ENCODE measurements at regions not wholly inside any gene's neighbourhood (a gene's known extent, or its start where the extent isn't known, plus 50 kb on each side); places are given as distances from the start of the nearest gene placed in this dataset.

GRCh38 chr10:117796130-117796745 is 250.5 kb downstream of the RAB11FIP2 start:
- TF ChIP-seq JUN (IDR thresholded peaks at IDR 0.05; ENCODE audit: borderline replicate concordance, insufficient read depth, insufficient read length, low read depth) = no peak
- no peak overlapping the region for H3K27ac ChIP-seq (ENCODE audit: insufficient read depth, low read depth, low read length)
- no peak for FAIRE-seq
- H4K20me1 ChIP-seq (replicated peaks; ENCODE audit: control insufficient read depth, extremely low read depth, insufficient read depth, low read length) = no peaks in the 10 kb centered on the region
- H2AFZ ChIP-seq (ENCODE audit: low read depth, low read length) = no peak overlapping the region
- H3K27me3 ChIP-seq (ENCODE audit: control insufficient read depth in 2 of 2, insufficient read depth in 2 of 2, low read length in 2 of 2) = no peaks in the 10 kb centered on the region
- no peaks in the 10 kb centered on the region for H3K36me3 ChIP-seq (ENCODE audit: control insufficient read depth in 2 of 2, extremely low read depth in 1 of 2, insufficient read depth in 2 of 2, low read length in 2 of 2)
- H3K79me2 ChIP-seq (ENCODE audit: control insufficient read depth, insufficient read depth, low read length) = no peaks in the 10 kb centered on the region
- dilution Hi-C loops (cut with MboI; ENCODE audit: extremely low pct_ligation_motif_present, low sequenced_read_pairs) (no loop called here), intact Hi-C loops (cut with micrococcal nuclease) (no loop called here)
- H3K9me1 ChIP-seq (replicated peaks; ENCODE audit: control insufficient read depth, extremely low read depth, insufficient read depth, low read length) = no peaks in the 10 kb centered on the region
- H3K4me2 ChIP-seq (ENCODE audit: insufficient read depth, low read length) = no peak overlapping the region
- no peak for DNase-seq (ENCODE audit: low read depth, low spot score)
- no peaks in the 10 kb centered on the region for H3K4me1 ChIP-seq (ENCODE audit: control insufficient read depth, extremely low read depth, insufficient read depth, low read length)
- H3K9me3 ChIP-seq (replicated peaks; ENCODE audit: control insufficient read depth, insufficient read depth, low read length) = no peaks in the 10 kb centered on the region
- CTCF ChIA-PET = no interaction called here
- BruUV-seq (replicated peaks) = no TSS peak
- H3K9ac ChIP-seq (replicated peaks; ENCODE audit: extremely low read depth, insufficient read depth, low read length) = no peak overlapping the region
- H3K4me3 ChIP-seq (replicated peaks in 1 of 3; ENCODE audit: insufficient read depth in 1 of 3, low read depth in 1 of 3, low read length in 3 of 3) = no peak overlapping the region
- POLR2A ChIA-PET = no interaction called here

GRCh38 chr10:117797296-117797695 is 249.4 kb downstream of the RAB11FIP2 start:
- FAIRE-seq = no peak
- no peak overlapping the region for H3K27ac ChIP-seq (ENCODE audit: insufficient read depth, low read depth, low read length)
- H3K9me1 ChIP-seq (replicated peaks; ENCODE audit: control insufficient read depth, extremely low read depth, insufficient read depth, low read length) = no peaks in the 10 kb centered on the region
- H3K4me3 ChIP-seq (replicated peaks in 1 of 3; ENCODE audit: insufficient read depth in 1 of 3, low read depth in 1 of 3, low read length in 3 of 3) = no peak overlapping the region
- no peak overlapping the region for H3K4me2 ChIP-seq (ENCODE audit: insufficient read depth, low read length)
- ChIA-PET POLR2A (no interaction called here), CTCF (no interaction called here)
- TF ChIP-seq POLR2AphosphoS5 (IDR thresholded peaks at IDR 0.05; ENCODE audit: insufficient read depth, low read depth, low read length) (no peak), JUN (IDR thresholded peaks at IDR 0.05; ENCODE audit: borderline replicate concordance, insufficient read depth, insufficient read length, low read depth) (no peak), FOS (IDR thresholded peaks at IDR 0.05; ENCODE audit: borderline replicate concordance, insufficient read depth, low read length) (no peak), MYC (IDR thresholded peaks at IDR 0.05; ENCODE audit: low read depth, low read length) (no peak), POLR2A (IDR thresholded peaks at IDR 0.05; ENCODE audit: low read depth, low read length) (no peak), EZH2 (IDR thresholded peaks at IDR 0.05; ENCODE audit: borderline replicate concordance, low read depth, low read length, severe bottlenecking) (no peak), GATA2 (IDR thresholded peaks at IDR 0.05; ENCODE audit: insufficient read depth, insufficient read length, low read depth, low read length) (no peak)
- TF ChIP-seq, protein P1, sequence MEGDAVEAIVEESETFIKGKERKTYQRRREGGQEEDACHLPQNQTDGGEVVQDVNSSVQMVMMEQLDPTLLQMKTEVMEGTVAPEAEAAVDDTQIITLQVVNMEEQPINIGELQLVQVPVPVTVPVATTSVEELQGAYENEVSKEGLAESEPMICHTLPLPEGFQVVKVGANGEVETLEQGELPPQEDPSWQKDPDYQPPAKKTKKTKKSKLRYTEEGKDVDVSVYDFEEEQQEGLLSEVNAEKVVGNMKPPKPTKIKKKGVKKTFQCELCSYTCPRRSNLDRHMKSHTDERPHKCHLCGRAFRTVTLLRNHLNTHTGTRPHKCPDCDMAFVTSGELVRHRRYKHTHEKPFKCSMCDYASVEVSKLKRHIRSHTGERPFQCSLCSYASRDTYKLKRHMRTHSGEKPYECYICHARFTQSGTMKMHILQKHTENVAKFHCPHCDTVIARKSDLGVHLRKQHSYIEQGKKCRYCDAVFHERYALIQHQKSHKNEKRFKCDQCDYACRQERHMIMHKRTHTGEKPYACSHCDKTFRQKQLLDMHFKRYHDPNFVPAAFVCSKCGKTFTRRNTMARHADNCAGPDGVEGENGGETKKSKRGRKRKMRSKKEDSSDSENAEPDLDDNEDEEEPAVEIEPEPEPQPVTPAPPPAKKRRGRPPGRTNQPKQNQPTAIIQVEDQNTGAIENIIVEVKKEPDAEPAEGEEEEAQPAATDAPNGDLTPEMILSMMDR (IDR thresholded peaks at IDR 0.05; ENCODE audit: extremely low read depth in 1 of 2, insufficient read depth in 1 of 2, low read depth in 1 of 2, low read length in 2 of 2) = no peak
- TF ChIP-seq, protein P2, sequence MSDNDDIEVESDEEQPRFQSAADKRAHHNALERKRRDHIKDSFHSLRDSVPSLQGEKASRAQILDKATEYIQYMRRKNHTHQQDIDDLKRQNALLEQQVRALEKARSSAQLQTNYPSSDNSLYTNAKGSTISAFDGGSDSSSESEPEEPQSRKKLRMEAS (IDR thresholded peaks at IDR 0.05; ENCODE audit: insufficient read depth, insufficient read length) = no peak
- H3K9me3 ChIP-seq (replicated peaks; ENCODE audit: control insufficient read depth, insufficient read depth, low read length) = no peaks in the 10 kb centered on the region
- DNase-seq (ENCODE audit: low read depth, low spot score) = no peak
- no peaks in the 10 kb centered on the region for H3K36me3 ChIP-seq (ENCODE audit: control insufficient read depth in 2 of 2, extremely low read depth in 1 of 2, insufficient read depth in 2 of 2, low read length in 2 of 2)
- H3K9ac ChIP-seq (replicated peaks; ENCODE audit: extremely low read depth, insufficient read depth, low read length) = no peak overlapping the region
- intact Hi-C loops (cut with micrococcal nuclease) = no loop called here
- no peaks in the 10 kb centered on the region for H4K20me1 ChIP-seq (replicated peaks; ENCODE audit: control insufficient read depth, extremely low read depth, insufficient read depth, low read length)
- H3K27me3 ChIP-seq (ENCODE audit: control insufficient read depth in 2 of 2, insufficient read depth in 2 of 2, low read length in 2 of 2) = no peaks in the 10 kb centered on the region
- BruUV-seq (replicated peaks) = no TSS peak
- no peaks in the 10 kb centered on the region for H3K79me2 ChIP-seq (ENCODE audit: control insufficient read depth, insufficient read depth, low read length)
- dilution Hi-C loops (cut with MboI; ENCODE audit: extremely low pct_ligation_motif_present, low sequenced_read_pairs) = no loop called here
- no peaks in the 10 kb centered on the region for H3K4me1 ChIP-seq (ENCODE audit: control insufficient read depth, extremely low read depth, insufficient read depth, low read length)
- no peak overlapping the region for H2AFZ ChIP-seq (ENCODE audit: low read depth, low read length)

All from endothelial cell of umbilical vein (primary cell).